GM18867 (cell line): ENCODE measurements at regions not wholly inside any gene's neighbourhood (a gene's known extent, or its start where the extent isn't known, plus 50 kb on each side); places are given as distances from the start of the nearest gene placed in this dataset.
"Not testable (repeated sequence)": the region's sequence is repeated elsewhere in the genome, so short reads cannot be mapped to it uniquely, and the experiment has no call there.

Experiments
- ATAC-seq: cut with Tn5 transposase; IDR thresholded peaks from one replicate; pipeline ENCODE4 v1.9.1; 2021; ENCODE audit warnings: mild to moderate bottlenecking, moderate library complexity; ENCODE audit not compliant: unreplicated experiment

DNA sequence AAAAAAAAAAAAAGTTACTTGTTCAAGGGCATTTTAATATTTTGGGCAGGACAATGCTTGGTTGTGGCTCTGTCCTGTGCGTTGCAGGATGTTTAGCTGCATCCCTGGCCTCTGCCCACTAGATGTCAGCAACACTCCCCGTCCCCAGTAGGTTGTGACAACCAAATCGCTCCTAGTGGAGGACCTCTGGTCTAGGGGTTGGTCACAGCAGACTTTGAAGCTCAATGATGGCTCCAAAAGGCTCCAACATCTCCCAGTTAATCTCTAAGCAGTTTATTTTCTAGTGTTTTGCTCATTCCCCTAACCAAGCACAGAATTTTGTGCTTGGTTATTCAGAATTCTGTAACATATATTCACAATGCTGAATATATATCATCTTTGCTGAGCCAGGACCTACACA lies 67.0 kb downstream of the CHRNA1 start:
- ATAC-seq: peak; percentile 97

DNA sequence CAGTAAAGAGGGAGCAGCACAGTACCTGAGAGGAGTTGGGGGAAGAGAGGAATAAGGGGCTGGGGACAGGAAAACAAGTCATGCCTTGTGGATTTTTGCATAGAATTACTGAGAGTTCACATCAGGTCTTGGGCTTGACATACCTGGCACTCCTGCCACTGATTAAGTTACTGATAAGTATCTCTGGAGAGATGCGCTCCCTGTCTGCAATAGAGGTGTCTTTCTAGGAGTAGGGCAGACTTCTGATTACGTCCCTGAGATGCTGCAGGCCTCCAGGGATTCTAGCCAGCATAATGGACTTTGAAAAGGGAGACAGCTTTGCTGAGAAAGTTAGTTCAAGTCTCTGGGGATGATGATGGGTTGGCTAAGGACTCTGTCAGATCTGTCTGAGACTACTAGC lies 69.4 kb downstream of the CHRNA1 start:
- ATAC-seq: no peak

- ATAC-seq: no peak
Observed at GRCh38 chr2:174694196-174694878, 69.9 kb downstream of the CHRNA1 start.

GRCh38 chr2:174693344-174693743 lies 70.9 kb downstream of the CHRNA1 start:
- no peak for ATAC-seq

DNA sequence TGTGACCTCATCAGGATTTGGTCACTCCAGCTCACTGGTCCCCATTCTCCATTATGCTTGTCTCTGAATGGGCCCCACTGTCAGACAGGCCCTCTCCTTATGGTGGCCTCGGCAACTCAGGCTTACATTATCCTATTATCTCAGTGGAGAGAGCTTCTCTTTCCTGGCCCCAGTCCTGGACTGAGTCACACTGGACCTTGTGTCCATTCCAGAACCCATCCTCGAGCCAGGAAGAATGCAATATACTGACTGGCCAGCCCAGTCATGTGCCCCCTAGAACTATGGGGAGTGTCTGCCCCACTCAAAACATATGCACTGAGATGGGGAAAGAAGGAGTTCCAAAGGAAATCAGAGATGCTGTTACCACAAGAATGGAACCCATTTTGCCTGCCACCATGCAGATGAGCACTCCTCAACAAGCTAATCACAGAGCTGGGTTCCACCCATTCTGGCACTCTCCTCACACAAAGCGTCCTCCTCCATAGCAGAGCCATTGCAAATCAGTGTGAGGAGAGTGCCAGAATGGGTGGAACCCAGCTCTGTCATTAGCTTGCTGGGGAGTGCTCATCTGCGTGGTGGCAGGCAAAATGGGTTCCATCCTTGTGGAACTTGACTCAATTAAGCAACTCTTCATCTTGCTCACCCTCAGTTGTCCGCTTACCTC lies 71.9 kb downstream of the CHRNA1 start:
- no peak for ATAC-seq

DNA sequence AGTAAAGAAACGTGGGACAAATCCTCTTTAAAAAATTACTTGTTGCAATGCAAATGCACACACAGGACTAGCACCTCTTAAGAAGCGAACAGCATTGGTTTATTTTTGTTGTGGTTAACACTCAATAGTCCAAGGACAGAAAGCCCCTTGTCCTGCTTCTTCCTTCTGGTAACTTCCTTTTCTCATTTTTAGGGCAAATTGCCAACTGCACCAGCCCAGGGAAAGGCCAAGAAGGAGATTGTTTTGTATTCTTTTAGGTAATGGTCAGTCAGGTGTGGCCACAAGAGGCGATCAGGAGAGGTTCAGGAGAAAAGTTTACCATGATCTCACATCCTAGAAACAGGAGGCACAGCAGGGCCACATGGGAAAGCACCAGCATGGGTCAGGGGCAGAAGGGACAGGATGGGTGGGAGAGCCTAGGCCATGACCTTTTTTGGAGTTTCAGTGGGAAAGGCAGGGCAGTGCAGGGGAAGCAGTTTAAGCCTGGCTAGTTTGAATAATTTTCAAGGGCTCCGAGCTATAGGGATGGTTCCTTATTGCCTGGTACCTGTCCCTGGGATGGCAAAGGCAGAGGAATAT lies 73.0 kb downstream of the CHRNA1 start:
- ATAC-seq: no peak

- ATAC-seq: no peak
Observed at GRCh38 chr2:174690026-174690425, 74.2 kb downstream of the CHRNA1 start.

- ATAC-seq: no peak
Observed at GRCh38 chr2:174688079-174688478, 76.2 kb downstream of the CHRNA1 start.

- ATAC-seq: no peak
Observed at GRCh38 chr2:174686430-174686829, 77.8 kb downstream of the CHRNA1 start.

DNA sequence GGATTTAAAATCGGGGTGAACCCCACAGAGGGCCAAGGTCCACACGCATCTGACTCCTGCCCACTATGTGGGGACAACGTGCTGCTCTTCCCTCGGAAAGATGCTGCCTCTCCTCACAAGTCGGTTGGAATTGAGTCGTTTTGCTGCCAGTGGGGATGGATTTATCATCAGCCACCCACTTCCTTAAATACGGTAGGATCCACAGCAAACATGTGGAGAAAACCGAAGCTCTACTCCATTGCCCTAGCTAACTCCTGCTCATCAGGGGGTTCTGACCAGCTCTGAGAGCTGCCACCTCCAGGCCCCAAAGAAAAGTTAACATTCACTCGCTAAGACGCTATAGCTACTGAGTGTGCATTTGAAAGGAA lies 80.9 kb downstream of the CHRNA1 start:
- ATAC-seq: no peak

GRCh38 chr2:174682578-174683391 lies 81.5 kb downstream of the CHRNA1 start:
- peak; percentile 53 for ATAC-seq

DNA sequence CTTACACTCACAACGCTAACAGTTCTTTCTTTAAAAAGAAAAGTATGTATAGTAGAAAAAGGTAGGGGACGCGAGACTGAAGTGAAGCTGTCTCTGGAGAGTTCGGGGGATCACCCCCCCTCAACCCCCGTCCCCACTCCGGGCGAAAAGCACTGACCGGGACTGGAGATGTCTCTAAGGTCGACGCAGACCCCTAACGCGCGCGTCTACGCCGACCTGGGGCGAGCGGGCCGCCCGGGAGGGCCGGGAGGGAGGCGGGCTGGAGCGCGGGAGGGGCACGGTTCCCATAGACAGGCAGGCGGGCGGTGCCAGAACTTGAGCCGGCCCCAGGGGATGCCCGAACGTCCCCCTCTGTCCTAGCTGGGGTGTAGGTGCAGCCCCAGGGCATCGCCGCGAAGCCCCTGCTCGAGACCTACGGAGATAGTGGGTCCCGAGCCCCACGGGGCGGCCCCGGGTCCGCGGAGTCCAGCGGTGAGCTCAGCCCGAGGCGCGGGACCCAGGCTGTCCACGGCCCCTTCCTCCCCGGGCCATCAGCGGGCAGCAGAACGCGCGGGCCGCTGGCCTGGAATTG lies 82.2 kb downstream of the CHRNA1 start:
- ATAC-seq: peak; percentile 48

GRCh38 chr2:174681099-174682006 lies 82.9 kb downstream of the CHRNA1 start:
- no peak for ATAC-seq

DNA sequence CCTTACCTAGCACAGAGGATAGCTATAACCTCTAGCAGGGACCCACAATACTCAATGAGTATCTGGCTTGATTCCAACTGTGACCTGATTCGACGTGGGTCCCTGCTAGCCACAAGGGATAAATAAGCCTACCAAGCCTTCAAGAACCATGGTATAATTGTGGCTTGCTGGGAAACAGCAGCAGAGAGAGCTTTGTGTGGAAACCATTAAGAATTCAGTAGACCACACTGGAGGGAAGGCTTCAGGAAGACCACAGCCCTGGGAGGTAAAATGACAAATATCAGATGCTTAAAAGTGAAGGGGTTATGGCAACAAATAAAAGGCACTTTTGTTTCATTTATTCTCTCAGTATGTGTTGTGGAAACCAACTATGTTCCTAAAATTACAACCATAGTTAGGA lies 82.6 kb upstream of the WIPF1 start:
- ATAC-seq: no peak

DNA sequence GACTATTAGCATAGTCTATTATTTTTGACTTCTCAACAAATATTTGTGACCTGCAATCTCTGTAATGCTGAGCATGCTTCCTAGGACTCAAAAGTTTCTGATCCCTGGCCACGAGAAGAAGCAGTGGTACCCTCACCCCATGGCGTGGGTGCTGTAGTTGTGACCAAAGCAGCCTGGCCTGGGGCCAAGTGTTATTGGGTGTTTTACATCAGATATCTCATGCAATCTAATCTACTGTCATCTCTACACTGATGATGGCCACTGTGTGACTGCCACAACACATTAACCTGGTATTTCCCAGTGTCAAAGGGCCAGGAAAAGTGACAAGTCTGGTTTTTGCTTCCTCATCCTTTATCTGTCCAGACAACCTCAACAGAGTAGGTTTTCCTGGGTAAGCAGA lies 80.8 kb upstream of the WIPF1 start:
- no peak for ATAC-seq

GRCh38 chr2:174675615-174676014 lies 78.0 kb upstream of the WIPF1 start:
- ATAC-seq: no peak

DNA sequence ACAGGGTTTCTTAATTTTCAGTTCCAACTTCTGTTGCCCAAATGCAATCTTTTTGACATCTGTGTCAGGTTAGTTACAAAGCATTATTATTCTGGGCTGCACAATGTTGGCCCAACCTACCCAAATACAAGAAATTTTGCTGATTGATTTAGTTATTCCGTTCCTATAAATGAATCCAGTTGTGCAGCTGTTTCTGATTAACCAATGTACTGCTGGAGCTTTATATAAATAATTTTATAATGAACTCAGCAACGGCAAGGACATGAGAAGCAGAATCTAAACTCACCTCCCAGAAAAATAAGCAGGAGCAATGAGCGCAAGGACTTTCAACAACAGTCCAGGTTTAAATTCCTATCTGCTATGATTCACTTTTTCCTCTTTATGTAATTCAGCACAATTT lies 76.3 kb upstream of the WIPF1 start:
- no peak for ATAC-seq

DNA sequence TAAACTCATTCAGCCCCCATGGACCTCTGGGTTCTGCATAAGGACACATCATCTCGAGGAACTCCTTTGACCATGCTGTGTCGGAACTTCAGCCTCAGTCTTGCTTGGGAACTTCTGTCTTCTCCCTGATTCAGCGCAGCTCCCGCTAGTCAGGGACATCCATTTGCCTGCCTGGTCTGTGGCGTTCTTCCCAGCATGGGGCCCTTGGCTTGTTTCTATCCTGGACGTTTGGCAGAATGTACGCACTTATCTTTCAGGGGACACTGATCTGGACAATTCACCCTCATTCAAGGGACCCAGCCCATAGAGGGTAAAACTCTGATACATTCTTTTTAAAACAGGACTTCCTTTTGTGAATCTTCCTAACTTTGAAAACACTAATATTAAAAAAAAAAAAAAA lies 75.8 kb upstream of the WIPF1 start:
- ATAC-seq: no peak

GRCh38 chr2:174671532-174671931 lies 73.9 kb upstream of the WIPF1 start:
- ATAC-seq: not testable (repeated sequence)

DNA sequence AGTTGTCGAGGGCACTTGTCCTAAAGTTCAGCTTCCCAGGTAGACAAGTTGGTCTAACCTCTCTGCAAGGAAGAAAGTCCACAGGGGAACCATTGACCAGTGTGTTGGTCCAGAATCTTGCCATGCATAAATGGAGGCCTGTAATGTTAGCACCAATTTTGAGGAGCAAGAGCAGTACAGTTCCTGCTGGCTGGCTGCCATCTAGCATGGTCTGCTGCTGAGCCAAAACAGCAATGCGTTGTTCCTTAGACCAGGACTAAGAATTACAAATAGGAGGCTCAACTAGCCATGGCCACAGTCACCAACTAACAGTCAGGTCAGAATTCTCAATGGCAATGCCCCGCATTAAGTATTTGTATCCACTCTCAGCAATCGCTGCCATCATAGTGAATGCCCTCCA lies 72.8 kb upstream of the WIPF1 start:
- no peak for ATAC-seq
